ENCODE measurements at regions not wholly inside any gene's neighbourhood (a gene's known extent, or its start where the extent isn't known, plus 50 kb on each side); places are given as distances from the start of the nearest gene placed in this dataset.

GRCh38 chr4:3713817-3714641 is 52.2 kb upstream of the ADRA2C start:
- TF ChIP-seq POLR2A (IDR thresholded peaks at IDR 0.05) (no peak), CTCF (IDR thresholded peaks at IDR 0.05) (no peak)
